ENCODE measurements at regions not wholly inside any gene's neighbourhood (a gene's known extent, or its start where the extent isn't known, plus 50 kb on each side); places are given as distances from the start of the nearest gene placed in this dataset.
"Not testable (repeated sequence)": the region's sequence is repeated elsewhere in the genome, so short reads cannot be mapped to it uniquely, and the experiment has no call there.

DNA sequence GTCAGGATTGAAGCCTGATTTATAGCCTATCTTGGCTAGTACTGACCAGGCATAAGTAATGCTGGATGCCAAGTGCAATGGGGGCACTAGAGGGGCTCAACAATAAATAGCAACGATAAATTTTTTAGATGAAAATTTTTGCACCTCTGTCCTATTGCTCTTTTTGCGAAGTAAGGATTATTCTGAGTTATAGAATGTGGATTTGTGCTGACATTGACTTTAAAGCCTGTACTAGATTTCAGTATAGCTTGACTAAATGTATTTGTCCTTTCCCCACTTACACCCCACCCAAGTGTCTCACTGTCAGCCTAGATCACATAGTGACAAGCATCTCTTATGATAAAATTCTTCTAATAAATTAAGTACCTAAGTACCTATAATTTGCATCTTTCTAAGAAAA lies 757.0 kb downstream of the GRIK2 start:
- TF ChIP-seq, protein P1, sequence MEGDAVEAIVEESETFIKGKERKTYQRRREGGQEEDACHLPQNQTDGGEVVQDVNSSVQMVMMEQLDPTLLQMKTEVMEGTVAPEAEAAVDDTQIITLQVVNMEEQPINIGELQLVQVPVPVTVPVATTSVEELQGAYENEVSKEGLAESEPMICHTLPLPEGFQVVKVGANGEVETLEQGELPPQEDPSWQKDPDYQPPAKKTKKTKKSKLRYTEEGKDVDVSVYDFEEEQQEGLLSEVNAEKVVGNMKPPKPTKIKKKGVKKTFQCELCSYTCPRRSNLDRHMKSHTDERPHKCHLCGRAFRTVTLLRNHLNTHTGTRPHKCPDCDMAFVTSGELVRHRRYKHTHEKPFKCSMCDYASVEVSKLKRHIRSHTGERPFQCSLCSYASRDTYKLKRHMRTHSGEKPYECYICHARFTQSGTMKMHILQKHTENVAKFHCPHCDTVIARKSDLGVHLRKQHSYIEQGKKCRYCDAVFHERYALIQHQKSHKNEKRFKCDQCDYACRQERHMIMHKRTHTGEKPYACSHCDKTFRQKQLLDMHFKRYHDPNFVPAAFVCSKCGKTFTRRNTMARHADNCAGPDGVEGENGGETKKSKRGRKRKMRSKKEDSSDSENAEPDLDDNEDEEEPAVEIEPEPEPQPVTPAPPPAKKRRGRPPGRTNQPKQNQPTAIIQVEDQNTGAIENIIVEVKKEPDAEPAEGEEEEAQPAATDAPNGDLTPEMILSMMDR (IDR thresholded peaks at IDR 0.05; ENCODE audit: extremely low read depth, low read depth, low read length): no peak
- H3K27ac ChIP-seq (ENCODE audit: low read depth, low read length): no peak overlapping the region
- H3K27me3 ChIP-seq (ENCODE audit: insufficient read depth, low read length): no peaks in the 10 kb centered on the region
- H3K9me3 ChIP-seq (ENCODE audit: low read depth, low read length): no peaks in the 10 kb centered on the region
- H2AFZ ChIP-seq (ENCODE audit: low read length): no peak overlapping the region
- H3K36me3 ChIP-seq (ENCODE audit: insufficient read depth, low read length): no peaks in the 10 kb centered on the region
- no peak overlapping the region for H3K4me3 ChIP-seq (ENCODE audit: insufficient read depth, low read length)
- no peaks in the 10 kb centered on the region for H3K79me2 ChIP-seq (ENCODE audit: insufficient read depth, low read length)
- no peaks in the 10 kb centered on the region for H4K20me1 ChIP-seq (ENCODE audit: insufficient read depth, low read length)
- H3K4me2 ChIP-seq (ENCODE audit: insufficient read depth, low read length): no peak overlapping the region
- DNase-seq (ENCODE audit: insufficient read length, low spot score, missing footprints): no peak
- no peaks in the 10 kb centered on the region for H3K4me1 ChIP-seq (ENCODE audit: insufficient read depth, low read length)

DNA sequence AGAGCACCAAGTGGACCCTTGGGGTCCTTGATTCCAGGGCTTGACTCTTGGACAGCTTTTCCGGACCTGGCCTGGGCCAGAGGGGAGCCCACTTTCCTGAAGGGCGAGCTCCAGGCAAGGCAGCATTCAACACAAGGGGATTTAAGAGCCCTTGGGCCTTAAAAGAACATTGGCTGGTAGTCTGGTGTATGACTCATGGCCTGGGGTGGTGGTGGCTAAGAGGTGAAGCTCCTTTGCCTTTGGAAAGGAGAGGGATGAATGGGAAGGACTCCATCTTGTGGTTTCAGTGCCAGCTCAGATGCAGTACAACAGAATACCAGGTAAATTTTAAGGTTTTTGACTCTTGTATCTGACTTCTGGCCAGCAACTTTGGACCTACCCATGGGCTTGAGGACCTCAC lies 760.7 kb downstream of the GRIK2 start:
- Histone ChIP-seq H3K27ac (ENCODE audit: low read depth, low read length) (no peak overlapping the region), H3K4me2 (ENCODE audit: insufficient read depth, low read length) (no peak overlapping the region), H4K20me1 (ENCODE audit: insufficient read depth, low read length) (no peaks in the 10 kb centered on the region), H3K27me3 (ENCODE audit: insufficient read depth, low read length) (no peaks in the 10 kb centered on the region), H3K79me2 (ENCODE audit: insufficient read depth, low read length) (no peaks in the 10 kb centered on the region), H3K4me3 (ENCODE audit: insufficient read depth, low read length) (no peak overlapping the region), H3K4me1 (ENCODE audit: insufficient read depth, low read length) (no peaks in the 10 kb centered on the region), H2AFZ (ENCODE audit: low read length) (no peak overlapping the region), H3K36me3 (ENCODE audit: insufficient read depth, low read length) (no peaks in the 10 kb centered on the region), H3K9me3 (ENCODE audit: low read depth, low read length) (no peaks in the 10 kb centered on the region)
- TF ChIP-seq, protein P1 (IDR thresholded peaks at IDR 0.05; ENCODE audit: extremely low read depth, low read depth, low read length): no peak
- no peak for DNase-seq (ENCODE audit: insufficient read length, low spot score, missing footprints)

DNA sequence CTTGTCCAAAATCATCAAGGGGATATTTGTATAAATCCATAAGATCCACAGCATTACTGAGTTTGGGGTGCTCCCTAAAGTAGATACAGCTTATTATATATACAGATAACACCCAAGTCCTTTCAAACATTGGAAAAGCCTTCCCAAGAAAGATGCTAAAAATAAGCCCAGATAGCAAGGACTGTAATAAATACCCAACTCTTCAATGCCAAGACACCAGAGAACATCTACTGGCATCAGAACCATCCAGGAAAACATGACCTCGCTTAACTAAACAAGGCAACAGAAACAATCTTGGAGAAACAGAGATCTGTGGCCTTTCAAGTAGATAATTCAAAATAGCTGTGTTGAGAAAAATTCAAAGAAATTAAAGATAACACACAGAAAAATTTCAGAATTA lies 761.4 kb downstream of the GRIK2 start:
- no peaks in the 10 kb centered on the region for H3K36me3 ChIP-seq (ENCODE audit: insufficient read depth, low read length)
- TF ChIP-seq, protein P1 (IDR thresholded peaks at IDR 0.05; ENCODE audit: extremely low read depth, low read depth, low read length): no peak
- no peak overlapping the region for H3K27ac ChIP-seq (ENCODE audit: low read depth, low read length)
- H3K27me3 ChIP-seq (ENCODE audit: insufficient read depth, low read length): no peaks in the 10 kb centered on the region
- no peak for DNase-seq (ENCODE audit: insufficient read length, low spot score, missing footprints)
- no peak overlapping the region for H3K4me3 ChIP-seq (ENCODE audit: insufficient read depth, low read length)
- no peaks in the 10 kb centered on the region for H3K9me3 ChIP-seq (ENCODE audit: low read depth, low read length)
- no peak overlapping the region for H3K4me2 ChIP-seq (ENCODE audit: insufficient read depth, low read length)
- H3K79me2 ChIP-seq (ENCODE audit: insufficient read depth, low read length): no peaks in the 10 kb centered on the region
- no peaks in the 10 kb centered on the region for H4K20me1 ChIP-seq (ENCODE audit: insufficient read depth, low read length)
- no peak overlapping the region for H2AFZ ChIP-seq (ENCODE audit: low read length)
- H3K4me1 ChIP-seq (ENCODE audit: insufficient read depth, low read length): no peaks in the 10 kb centered on the region

DNA sequence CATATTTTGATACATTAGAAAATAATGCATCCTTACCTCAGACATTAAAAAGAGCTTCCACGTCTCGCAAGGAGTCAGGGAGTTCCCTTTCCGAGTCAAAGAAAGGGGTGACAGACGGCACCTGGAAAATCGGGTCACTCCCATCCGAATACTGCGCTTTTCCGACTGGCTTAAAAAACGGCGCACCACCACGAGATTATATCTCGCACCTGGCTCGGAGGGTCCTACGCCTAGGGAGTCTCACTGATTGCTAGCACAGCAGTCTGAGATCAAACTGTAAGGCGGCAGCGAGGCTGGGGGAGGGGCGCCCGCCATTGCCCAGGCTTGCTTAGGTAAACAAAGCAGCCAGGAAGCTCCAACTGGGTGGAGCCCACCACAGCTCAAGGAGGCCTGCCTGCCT lies 776.3 kb downstream of the GRIK2 start:
- not testable (repeated sequence) for H4K20me1 ChIP-seq (ENCODE audit: insufficient read depth, low read length); H3K27me3 ChIP-seq (ENCODE audit: insufficient read depth, low read length); DNase-seq (ENCODE audit: insufficient read length, low spot score, missing footprints); H3K4me2 ChIP-seq (ENCODE audit: insufficient read depth, low read length); H3K36me3 ChIP-seq (ENCODE audit: insufficient read depth, low read length); H3K9me3 ChIP-seq (ENCODE audit: low read depth, low read length); H3K27ac ChIP-seq (ENCODE audit: low read depth, low read length); H3K79me2 ChIP-seq (ENCODE audit: insufficient read depth, low read length); H3K4me1 ChIP-seq (ENCODE audit: insufficient read depth, low read length); H2AFZ ChIP-seq (ENCODE audit: low read length); H3K4me3 ChIP-seq (ENCODE audit: insufficient read depth, low read length)

DNA sequence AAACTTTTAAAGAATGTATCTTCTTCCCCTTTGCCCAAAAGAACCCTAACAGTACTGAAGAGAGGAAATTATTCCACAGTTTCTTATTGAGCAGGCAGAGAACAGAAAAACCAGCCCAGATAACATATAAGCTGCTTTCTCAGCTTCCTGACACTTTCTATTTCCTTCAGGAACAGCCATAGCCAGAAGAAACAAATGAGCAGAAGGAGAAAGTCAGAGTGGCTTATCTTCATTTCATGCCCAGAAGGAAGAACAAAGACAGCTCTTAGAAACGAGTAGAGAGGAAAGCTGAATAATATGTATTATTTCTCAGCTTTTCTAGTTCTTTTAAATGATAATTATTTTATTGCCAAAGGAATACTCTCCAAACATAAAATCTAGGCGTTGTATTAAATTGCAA lies 793.7 kb downstream of the GRIK2 start:
- TF ChIP-seq, protein P1 (IDR thresholded peaks at IDR 0.05; ENCODE audit: extremely low read depth, low read depth, low read length): no peak
- H3K27me3 ChIP-seq (ENCODE audit: insufficient read depth, low read length): no peaks in the 10 kb centered on the region
- no peaks in the 10 kb centered on the region for H3K9me3 ChIP-seq (ENCODE audit: low read depth, low read length)
- H3K4me1 ChIP-seq (ENCODE audit: insufficient read depth, low read length): no peaks in the 10 kb centered on the region
- H3K27ac ChIP-seq (ENCODE audit: low read depth, low read length): no peak overlapping the region
- no peak overlapping the region for H3K4me3 ChIP-seq (ENCODE audit: insufficient read depth, low read length)
- no peaks in the 10 kb centered on the region for H4K20me1 ChIP-seq (ENCODE audit: insufficient read depth, low read length)
- no peaks in the 10 kb centered on the region for H3K79me2 ChIP-seq (ENCODE audit: insufficient read depth, low read length)
- DNase-seq (ENCODE audit: insufficient read length, low spot score, missing footprints): no peak
- H3K36me3 ChIP-seq (ENCODE audit: insufficient read depth, low read length): no peaks in the 10 kb centered on the region
- H2AFZ ChIP-seq (ENCODE audit: low read length): no peak overlapping the region
- no peak overlapping the region for H3K4me2 ChIP-seq (ENCODE audit: insufficient read depth, low read length)
